HCT116 (cell line): ENCODE measurements at regions not wholly inside any gene's neighbourhood (a gene's known extent, or its start where the extent isn't known, plus 50 kb on each side); places are given as distances from the start of the nearest gene placed in this dataset.

ENCODE experiments used
- ATAC-seq: fragments of 200-7000 bp; cut with Tn5 transposase; 2 replicates; pipeline ENCODE4 v1.9.1; 2020; ENCODE audit warnings: mild to moderate bottlenecking, moderate library complexity
- BruUV-seq: library from RNA; stranded (reverse); fragments of 400-500 nt; replicated peaks from 2 replicates; lab custom pipeline; 2021; lab: Mats Ljungman, UMichigan
- CTCF ChIA-PET: fragments of 300-600 bp; sonication (Branson Sonifier 250); formaldehyde crosslinking; loops from one replicate; lab custom pipeline; 2021; ENCODE audit warnings: antibody characterized with exemption; lab: Charles Lee
- POLR2A ChIA-PET: fragments of 300-600, 350-600 bp; sonication (Branson Sonifier 250); formaldehyde crosslinking; loops from one replicate; lab custom pipeline; 2021; ENCODE audit warnings: antibody characterized with exemption; lab: Charles Lee
- RAD21 ChIA-PET, 2 experiments: fragments of 300-600 bp; sonication (Branson Sonifier 250); formaldehyde crosslinking; loops; one replicate each; lab custom pipeline; 2023; ENCODE audit warnings: low total read pairs in 2 of 2; ENCODE audit not compliant: uncharacterized antibody in 2 of 2, unreplicated experiment in 2 of 2, low non-redundant PET in 1 of 2; lab: Charles Lee
- DNase-seq: peaks from one replicate; pipeline ENCODE4 v3.0.0-alpha.2; 2010; ENCODE audit warnings: low read depth, low spot score
- H2AFZ ChIP-seq: fragments of 200-600 bp; shearing (Covaris generic), sonication (generic); 2 replicates; pipeline ENCODE4 v1.6.1; 2017; ENCODE audit warnings: low read depth, mixed run types, mixed read lengths, antibody characterized with exemption, low read length; ENCODE audit not compliant: poor library complexity, severe bottlenecking
- H3K27ac ChIP-seq: 2 replicates; pipeline ENCODE4 v1.5.1; 2012; ENCODE audit warnings: low read depth, low read length
- H3K27me3 ChIP-seq: fragments of 200-600 bp; sonication (generic); 2 replicates; pipeline ENCODE4 v1.6.1; 2016; ENCODE audit warnings: mixed run types, low read length, mixed read lengths; ENCODE audit not compliant: insufficient read depth
- H3K36me3 ChIP-seq, 2 experiments: fragments of 200-500 bp in 1 of 2; fragments of 200-600 bp in 1 of 2; sonication (Bioruptor generic) in 1 of 2; sonication (generic) in 1 of 2; 2 replicates each; pipeline versions ENCODE4 v1.5.1 to v1.6.1; 2014 to 2016; ENCODE audit warnings: low read length in 2 of 2, inconsistent platforms in 1 of 2, mixed read lengths in 1 of 2, mixed run types in 1 of 2; ENCODE audit not compliant: insufficient read depth in 2 of 2, control insufficient read depth in 1 of 2
- H3K4me1 ChIP-seq, 2 experiments: fragments of 200-600 bp in 1 of 2; sonication (generic) in 1 of 2; 2 replicates each; pipeline versions ENCODE4 v1.5.1 to v1.6.1; 2012 to 2017; ENCODE audit warnings: low read length in 2 of 2, inconsistent platforms in 1 of 2, mild to moderate bottlenecking in 1 of 2, mixed read lengths in 1 of 2, mixed run types in 1 of 2, moderate library complexity in 1 of 2; ENCODE audit not compliant: insufficient read depth in 2 of 2, control insufficient read depth in 1 of 2
- H3K4me2 ChIP-seq: fragments of 200-600 bp; sonication (generic); 2 replicates; pipeline ENCODE4 v1.6.1; 2017; ENCODE audit warnings: mixed run types, low read length, mixed read lengths
- H3K4me3 ChIP-seq, 2 experiments: fragments of 200-600 bp in 1 of 2; sonication (generic) in 1 of 2; replicated peaks in 1 of 2; 2 replicates each; pipeline ENCODE4 v1.5.1; 2011 to 2016; ENCODE audit warnings: low read length in 2 of 2, control low read depth in 1 of 2, low read depth in 1 of 2, mild to moderate bottlenecking in 1 of 2, mixed read lengths in 1 of 2, mixed run types in 1 of 2
- H3K79me2 ChIP-seq: fragments of 200-600 bp; sonication (generic); 2 replicates; pipeline ENCODE4 v1.6.1; 2017; ENCODE audit warnings: mild to moderate bottlenecking, mixed run types, low read length, moderate library complexity, mixed read lengths; ENCODE audit not compliant: insufficient read depth
- H3K9ac ChIP-seq: fragments of 200-600 bp; sonication (generic); 2 replicates; pipeline ENCODE4 v1.6.1; 2016; ENCODE audit warnings: low read length, mixed read lengths
- H3K9me2 ChIP-seq: fragments of 200-600 bp; sonication (generic), shearing (Covaris generic); 2 replicates; pipeline ENCODE4 v1.6.1; 2017; ENCODE audit warnings: mixed run types, mild to moderate bottlenecking, moderate library complexity; ENCODE audit not compliant: insufficient read depth
- H3K9me3 ChIP-seq, 2 experiments: fragments of 200-500 bp in 1 of 2; fragments of 200-600 bp in 1 of 2; sonication (Bioruptor generic) in 1 of 2; sonication (generic) in 1 of 2; 2 replicates each; pipeline ENCODE4 v1.6.1; 2014 to 2017; ENCODE audit warnings: low read length in 2 of 2, mixed read lengths in 2 of 2, inconsistent platforms in 1 of 2, low read depth in 1 of 2, mild to moderate bottlenecking in 1 of 2, mixed run types in 1 of 2, moderate library complexity in 1 of 2; ENCODE audit not compliant: control insufficient read depth in 1 of 2, insufficient read depth in 1 of 2
- H4K20me1 ChIP-seq: fragments of 200-600 bp; sonication (generic), shearing (Covaris generic); 2 replicates; pipeline ENCODE4 v1.6.1; 2017; ENCODE audit warnings: mixed run types, mild to moderate bottlenecking, moderate library complexity; ENCODE audit not compliant: insufficient read depth
- EGR1 ChIP-seq: IDR thresholded peaks from 2 replicates; pipeline ENCODE4 v1.6.1; 2012; ENCODE audit warnings: low read depth
- FOSL1 ChIP-seq: IDR thresholded peaks from 2 replicates; pipeline ENCODE4 v1.6.1; 2012; ENCODE audit warnings: low read depth
- JUND ChIP-seq: IDR thresholded peaks from 2 replicates; pipeline ENCODE4 v1.6.1; 2012
- MAX ChIP-seq: IDR thresholded peaks from 2 replicates; pipeline ENCODE4 v1.6.1; 2012
- POLR2A ChIP-seq: IDR thresholded peaks from 2 replicates; pipeline ENCODE4 v1.7.0; 2011; ENCODE audit warnings: borderline replicate concordance; ENCODE audit not compliant: insufficient read depth, insufficient read length; ENCODE audit errors: extremely low read depth
- POLR2AphosphoS5 ChIP-seq: IDR thresholded peaks from 2 replicates; pipeline ENCODE4 v1.6.1; 2011; ENCODE audit warnings: mild to moderate bottlenecking, low read depth, low read length, moderate library complexity
- RAD21 ChIP-seq: IDR thresholded peaks from 2 replicates; pipeline ENCODE4 v1.6.1; 2012; ENCODE audit warnings: low read depth, mild to moderate bottlenecking
- SP1 ChIP-seq: IDR thresholded peaks from 2 replicates; pipeline ENCODE4 v1.6.1; 2012; ENCODE audit warnings: low read depth
- SRF ChIP-seq: IDR thresholded peaks from 2 replicates; pipeline ENCODE4 v1.6.1; 2012; ENCODE audit warnings: low read depth
- TCF7L2 ChIP-seq: IDR thresholded peaks from 2 replicates; pipeline ENCODE4 v1.7.0; 2011; ENCODE audit warnings: borderline replicate concordance, inconsistent platforms; ENCODE audit not compliant: insufficient read depth, insufficient read length; ENCODE audit errors: extremely low read depth
- YY1 ChIP-seq: IDR thresholded peaks from 2 replicates; pipeline ENCODE4 v1.6.1; 2011; ENCODE audit warnings: low read length, low read depth, moderate library complexity, mild to moderate bottlenecking; ENCODE audit not compliant: insufficient replicate concordance; ENCODE audit errors: extremely low read depth
- ZNF274 ChIP-seq: fragments of 200-500 bp; sonication (Bioruptor generic); IDR thresholded peaks from 2 replicates; pipeline ENCODE4 v1.6.1; 2014; ENCODE audit warnings: mild to moderate bottlenecking, low read depth, low read length, inconsistent platforms
- intact Hi-C: fragments of 100-400 bp; cut with micrococcal nuclease; formaldehyde crosslinking; loops from 2 replicates; pipeline ENCODE4 v1.10.0; 2022
- TF ChIP-seq, protein P1 (sequence below): IDR thresholded peaks from 2 replicates; pipeline ENCODE4 v1.6.1; 2012; ENCODE audit warnings: low read depth
- TF ChIP-seq, protein P2 (sequence below): IDR thresholded peaks from 2 replicates; pipeline ENCODE4 v1.6.1; 2012

GRCh38 chrX:45502396-45502795 lies 301.7 kb upstream of the DIPK2B start:
- Histone ChIP-seq H3K9me3 (peaks cover 0 to 4% of the 10 kb centered on the region in 2 experiments; a peak in 1 of 4 replicates), H3K27ac (no peak overlapping the region), H3K4me2 (no peak overlapping the region), H3K9ac (no peak overlapping the region), H3K9me2 (no peaks in the 10 kb centered on the region), H3K27me3 (no peaks in the 10 kb centered on the region), H2AFZ (no peak overlapping the region), H3K4me3 (no peak overlapping the region), H3K4me1 (peaks cover 12 to 23% of the 10 kb centered on the region in 2 experiments), H3K79me2 (no peaks in the 10 kb centered on the region), H4K20me1 (no peaks in the 10 kb centered on the region), H3K36me3 (peaks cover 0 to 17% of the 10 kb centered on the region in 2 experiments; a peak in 2 of 4 replicates)
- no peak for ATAC-seq
- ChIA-PET POLR2A (no interaction called here), CTCF (no interaction called here), RAD21 (no interaction called here)
- intact Hi-C loops, result no loop called here
- TF ChIP-seq SRF (no peak), JUND (no peak), POLR2AphosphoS5 (no peak), MAX (no peak), EGR1 (no peak), TCF7L2 (no peak), YY1 (no peak), ZNF274 (no peak), RAD21 (no peak), SP1 (no peak), FOSL1 (no peak), POLR2A (no peak)
- TF ChIP-seq, protein P1, sequence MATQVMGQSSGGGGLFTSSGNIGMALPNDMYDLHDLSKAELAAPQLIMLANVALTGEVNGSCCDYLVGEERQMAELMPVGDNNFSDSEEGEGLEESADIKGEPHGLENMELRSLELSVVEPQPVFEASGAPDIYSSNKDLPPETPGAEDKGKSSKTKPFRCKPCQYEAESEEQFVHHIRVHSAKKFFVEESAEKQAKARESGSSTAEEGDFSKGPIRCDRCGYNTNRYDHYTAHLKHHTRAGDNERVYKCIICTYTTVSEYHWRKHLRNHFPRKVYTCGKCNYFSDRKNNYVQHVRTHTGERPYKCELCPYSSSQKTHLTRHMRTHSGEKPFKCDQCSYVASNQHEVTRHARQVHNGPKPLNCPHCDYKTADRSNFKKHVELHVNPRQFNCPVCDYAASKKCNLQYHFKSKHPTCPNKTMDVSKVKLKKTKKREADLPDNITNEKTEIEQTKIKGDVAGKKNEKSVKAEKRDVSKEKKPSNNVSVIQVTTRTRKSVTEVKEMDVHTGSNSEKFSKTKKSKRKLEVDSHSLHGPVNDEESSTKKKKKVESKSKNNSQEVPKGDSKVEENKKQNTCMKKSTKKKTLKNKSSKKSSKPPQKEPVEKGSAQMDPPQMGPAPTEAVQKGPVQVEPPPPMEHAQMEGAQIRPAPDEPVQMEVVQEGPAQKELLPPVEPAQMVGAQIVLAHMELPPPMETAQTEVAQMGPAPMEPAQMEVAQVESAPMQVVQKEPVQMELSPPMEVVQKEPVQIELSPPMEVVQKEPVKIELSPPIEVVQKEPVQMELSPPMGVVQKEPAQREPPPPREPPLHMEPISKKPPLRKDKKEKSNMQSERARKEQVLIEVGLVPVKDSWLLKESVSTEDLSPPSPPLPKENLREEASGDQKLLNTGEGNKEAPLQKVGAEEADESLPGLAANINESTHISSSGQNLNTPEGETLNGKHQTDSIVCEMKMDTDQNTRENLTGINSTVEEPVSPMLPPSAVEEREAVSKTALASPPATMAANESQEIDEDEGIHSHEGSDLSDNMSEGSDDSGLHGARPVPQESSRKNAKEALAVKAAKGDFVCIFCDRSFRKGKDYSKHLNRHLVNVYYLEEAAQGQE, result no peak
- TF ChIP-seq, protein P2, sequence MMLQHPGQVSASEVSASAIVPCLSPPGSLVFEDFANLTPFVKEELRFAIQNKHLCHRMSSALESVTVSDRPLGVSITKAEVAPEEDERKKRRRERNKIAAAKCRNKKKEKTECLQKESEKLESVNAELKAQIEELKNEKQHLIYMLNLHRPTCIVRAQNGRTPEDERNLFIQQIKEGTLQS, result no peak
- DNase-seq, result no peak
- BruUV-seq, result no TSS peak
